ENCODE measurements at regions not wholly inside any gene's neighbourhood (a gene's known extent, or its start where the extent isn't known, plus 50 kb on each side); places are given as distances from the start of the nearest gene placed in this dataset.

DNA sequence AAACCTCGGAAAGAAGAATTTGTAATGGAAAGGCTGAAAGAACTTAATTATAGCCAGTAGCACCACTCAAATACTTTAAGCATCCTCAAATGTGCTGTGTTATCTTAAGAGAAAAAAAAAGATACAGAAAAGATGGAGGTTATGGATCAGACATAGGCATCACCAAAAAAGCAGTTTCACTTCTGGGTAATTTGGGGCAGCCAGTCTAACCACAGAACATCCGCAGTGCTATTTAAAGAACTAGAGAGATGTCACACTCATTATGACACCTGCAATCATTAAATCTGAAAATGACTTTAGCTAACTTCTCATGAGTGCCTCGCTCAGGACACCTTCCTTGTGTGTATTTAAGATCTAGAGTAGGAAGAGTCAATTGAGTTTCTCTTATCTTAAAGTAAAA, 211.8 kb downstream of the RBM26 start:
- Histone ChIP-seq H3K4me1 (no peaks in the 10 kb centered on the region), H3K36me3 (no peaks in the 10 kb centered on the region), H3K27ac (no peak overlapping the region), H3K4me3 (no peak overlapping the region), H3K9me3 (no peaks in the 10 kb centered on the region), H3K27me3 (no peaks in the 10 kb centered on the region)
- intact Hi-C loops (cut with DNase I): no loop called here
- ATAC-seq: no peak
- no peak for DNase-seq
- TF ChIP-seq, protein P1, sequence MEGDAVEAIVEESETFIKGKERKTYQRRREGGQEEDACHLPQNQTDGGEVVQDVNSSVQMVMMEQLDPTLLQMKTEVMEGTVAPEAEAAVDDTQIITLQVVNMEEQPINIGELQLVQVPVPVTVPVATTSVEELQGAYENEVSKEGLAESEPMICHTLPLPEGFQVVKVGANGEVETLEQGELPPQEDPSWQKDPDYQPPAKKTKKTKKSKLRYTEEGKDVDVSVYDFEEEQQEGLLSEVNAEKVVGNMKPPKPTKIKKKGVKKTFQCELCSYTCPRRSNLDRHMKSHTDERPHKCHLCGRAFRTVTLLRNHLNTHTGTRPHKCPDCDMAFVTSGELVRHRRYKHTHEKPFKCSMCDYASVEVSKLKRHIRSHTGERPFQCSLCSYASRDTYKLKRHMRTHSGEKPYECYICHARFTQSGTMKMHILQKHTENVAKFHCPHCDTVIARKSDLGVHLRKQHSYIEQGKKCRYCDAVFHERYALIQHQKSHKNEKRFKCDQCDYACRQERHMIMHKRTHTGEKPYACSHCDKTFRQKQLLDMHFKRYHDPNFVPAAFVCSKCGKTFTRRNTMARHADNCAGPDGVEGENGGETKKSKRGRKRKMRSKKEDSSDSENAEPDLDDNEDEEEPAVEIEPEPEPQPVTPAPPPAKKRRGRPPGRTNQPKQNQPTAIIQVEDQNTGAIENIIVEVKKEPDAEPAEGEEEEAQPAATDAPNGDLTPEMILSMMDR (IDR thresholded peaks at IDR 0.05): no peak

DNA sequence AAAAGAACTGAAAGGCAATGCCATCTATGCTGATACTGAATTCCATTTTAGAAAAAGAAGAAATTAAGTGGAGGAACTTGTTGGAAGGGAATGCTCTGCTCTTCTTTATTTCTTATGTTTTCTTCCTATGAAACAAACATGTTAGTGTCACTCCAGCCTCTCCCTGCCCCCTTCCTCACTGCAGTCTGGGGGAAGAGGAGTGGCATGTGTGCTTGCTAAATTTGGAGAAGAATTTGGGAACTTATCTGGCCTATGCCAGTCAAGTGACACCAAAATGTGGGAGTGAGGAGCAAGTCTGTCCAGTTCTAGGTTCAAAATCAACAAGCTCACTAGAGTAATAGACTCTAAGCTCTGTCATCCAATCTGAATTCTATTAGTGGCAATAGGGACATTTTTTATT, 214.6 kb downstream of the RBM26 start:
- Histone ChIP-seq H3K9me3 (no peaks in the 10 kb centered on the region), H3K36me3 (no peaks in the 10 kb centered on the region), H3K4me3 (no peak overlapping the region), H3K4me1 (no peaks in the 10 kb centered on the region), H3K27me3 (peaks cover 0 to 4% of the 10 kb centered on the region in 2 donors), H3K27ac (no peak overlapping the region)
- intact Hi-C loops (cut with DNase I): no loop called here
- ATAC-seq (no peak), DNase-seq (no peak)
- TF ChIP-seq, protein P1 (IDR thresholded peaks at IDR 0.05): no peak

DNA sequence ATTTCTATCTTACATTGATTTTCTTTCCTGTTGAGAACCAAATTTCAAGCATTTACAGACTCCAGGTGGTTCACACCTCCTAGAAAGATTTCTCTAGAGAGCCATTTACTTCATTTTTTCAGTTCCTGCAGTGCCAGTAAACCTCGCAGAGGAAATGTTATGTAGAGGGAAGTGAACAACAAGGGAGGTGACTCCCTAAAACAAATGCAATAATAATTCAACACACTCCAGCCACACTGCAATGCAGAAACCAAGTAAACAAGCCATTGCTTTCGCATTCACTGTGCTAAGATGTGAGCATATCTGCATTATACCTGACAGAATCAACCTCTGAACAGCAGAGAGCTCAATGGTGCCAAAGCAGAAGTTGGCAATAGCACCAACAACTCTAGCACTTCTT, 215.1 kb downstream of the RBM26 start:
- H3K9me3 ChIP-seq: no peaks in the 10 kb centered on the region
- DNase-seq (no peak), ATAC-seq (no peak)
- H3K27me3 ChIP-seq: peaks cover 0 to 4% of the 10 kb centered on the region in 2 donors
- H3K4me3 ChIP-seq: no peak overlapping the region
- H3K36me3 ChIP-seq: no peaks in the 10 kb centered on the region
- no peaks in the 10 kb centered on the region for H3K4me1 ChIP-seq
- TF ChIP-seq, protein P1 (IDR thresholded peaks at IDR 0.05): no peak
- intact Hi-C loops (cut with DNase I): no loop called here
- H3K27ac ChIP-seq: no peak overlapping the region

DNA sequence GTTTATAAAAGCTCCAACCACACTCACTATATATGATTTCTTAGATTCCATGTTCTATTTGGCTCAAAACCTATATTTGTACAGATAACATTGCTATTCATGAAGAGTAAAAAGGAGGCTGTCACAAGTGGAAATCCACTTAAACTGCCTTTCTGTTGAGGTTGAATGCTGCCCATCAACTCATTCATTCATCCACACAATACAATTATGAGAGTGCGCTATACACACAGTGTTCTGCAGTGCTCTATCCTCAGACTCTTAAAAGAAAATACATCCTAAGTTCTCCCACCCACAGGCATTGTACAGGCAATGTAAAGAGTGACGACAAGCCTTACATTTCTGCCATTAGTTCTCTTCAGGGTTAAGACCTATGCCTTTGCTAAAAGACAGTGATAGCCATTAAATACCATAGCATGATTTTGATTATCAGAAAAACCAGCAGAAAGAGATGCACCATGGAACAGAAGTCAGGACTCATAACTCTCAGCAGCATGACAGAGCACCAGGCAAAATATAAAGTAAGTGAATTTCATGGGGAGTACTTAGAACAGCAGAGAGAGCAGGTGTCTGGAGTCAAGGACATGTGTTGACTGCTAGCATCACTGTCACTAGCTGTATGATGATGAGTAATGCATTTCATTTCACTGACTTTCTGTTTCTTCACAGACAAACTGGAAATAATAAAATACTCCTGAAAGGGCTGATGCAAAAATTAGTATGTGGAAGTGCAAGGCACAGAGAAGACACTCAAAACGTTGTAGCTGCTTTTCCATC, 218.0 kb downstream of the RBM26 start:
- Histone ChIP-seq H3K4me3 (no peak overlapping the region), H3K9me3 (no peaks in the 10 kb centered on the region), H3K36me3 (no peaks in the 10 kb centered on the region), H3K27me3 (peaks cover 0 to 4% of the 10 kb centered on the region in 2 donors), H3K27ac (no peak overlapping the region), H3K4me1 (no peaks in the 10 kb centered on the region)
- TF ChIP-seq, protein P1 (IDR thresholded peaks at IDR 0.05): no peak
- DNase-seq (no peak), ATAC-seq (no peak)
- intact Hi-C loops (cut with DNase I): no loop called here

DNA sequence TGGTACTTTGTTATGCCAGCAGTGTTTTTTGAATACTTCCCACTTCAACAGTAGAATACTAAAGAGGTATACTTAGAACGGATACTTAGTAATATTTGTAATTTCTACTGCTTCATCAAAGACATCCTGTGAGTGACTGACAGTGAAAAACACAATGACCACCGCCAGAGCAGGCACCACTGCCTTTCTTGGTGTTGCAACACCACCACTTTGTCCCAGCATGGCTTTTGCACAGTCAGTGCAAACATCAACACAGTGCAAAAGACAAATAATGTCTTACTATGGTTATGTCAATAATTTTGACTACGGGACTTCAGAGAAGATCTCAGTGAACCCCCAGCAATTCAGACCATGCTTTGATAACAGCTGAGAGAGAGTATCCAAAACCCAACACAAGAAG, 220.5 kb downstream of the RBM26 start:
- H3K9me3 ChIP-seq: no peaks in the 10 kb centered on the region
- H3K27ac ChIP-seq: no peak overlapping the region
- intact Hi-C loops (cut with DNase I): no loop called here
- H3K27me3 ChIP-seq: peaks cover 0 to 4% of the 10 kb centered on the region in 2 donors
- no peak overlapping the region for H3K4me3 ChIP-seq
- TF ChIP-seq, protein P1 (IDR thresholded peaks at IDR 0.05): no peak
- H3K36me3 ChIP-seq: no peaks in the 10 kb centered on the region
- DNase-seq (no peak), ATAC-seq (no peak)
- no peaks in the 10 kb centered on the region for H3K4me1 ChIP-seq
